ENCODE measurements at regions not wholly inside any gene's neighbourhood (a gene's known extent, or its start where the extent isn't known, plus 50 kb on each side); places are given as distances from the start of the nearest gene placed in this dataset.

GRCh38 chr1:57632401-57632800 is 208.5 kb upstream of the DAB1 start:
- TF ChIP-seq CTCF (IDR thresholded peaks at IDR 0.05; ENCODE audit: insufficient read depth, low read depth, low read length, missing control alignments): no peak
- no peak overlapping the region for H3K4me3 ChIP-seq (ENCODE audit: low read depth, low read length)
- no peak for DNase-seq (ENCODE audit: low read depth)

GRCh38 chr1:57627612-57628011 is 203.8 kb upstream of the DAB1 start:
- no peak overlapping the region for H3K4me3 ChIP-seq (ENCODE audit: low read depth, low read length)
- no peak for TF ChIP-seq CTCF (IDR thresholded peaks at IDR 0.05; ENCODE audit: insufficient read depth, low read depth, low read length, missing control alignments)
- no peak for DNase-seq (ENCODE audit: low read depth)

GRCh38 chr1:57623791-57624538 is 200.1 kb upstream of the DAB1 start:
- no peak overlapping the region for H3K4me3 ChIP-seq (ENCODE audit: low read depth, low read length)
- no peak for TF ChIP-seq CTCF (IDR thresholded peaks at IDR 0.05; ENCODE audit: insufficient read depth, low read depth, low read length, missing control alignments)
- no peak for DNase-seq (ENCODE audit: low read depth)

DNA sequence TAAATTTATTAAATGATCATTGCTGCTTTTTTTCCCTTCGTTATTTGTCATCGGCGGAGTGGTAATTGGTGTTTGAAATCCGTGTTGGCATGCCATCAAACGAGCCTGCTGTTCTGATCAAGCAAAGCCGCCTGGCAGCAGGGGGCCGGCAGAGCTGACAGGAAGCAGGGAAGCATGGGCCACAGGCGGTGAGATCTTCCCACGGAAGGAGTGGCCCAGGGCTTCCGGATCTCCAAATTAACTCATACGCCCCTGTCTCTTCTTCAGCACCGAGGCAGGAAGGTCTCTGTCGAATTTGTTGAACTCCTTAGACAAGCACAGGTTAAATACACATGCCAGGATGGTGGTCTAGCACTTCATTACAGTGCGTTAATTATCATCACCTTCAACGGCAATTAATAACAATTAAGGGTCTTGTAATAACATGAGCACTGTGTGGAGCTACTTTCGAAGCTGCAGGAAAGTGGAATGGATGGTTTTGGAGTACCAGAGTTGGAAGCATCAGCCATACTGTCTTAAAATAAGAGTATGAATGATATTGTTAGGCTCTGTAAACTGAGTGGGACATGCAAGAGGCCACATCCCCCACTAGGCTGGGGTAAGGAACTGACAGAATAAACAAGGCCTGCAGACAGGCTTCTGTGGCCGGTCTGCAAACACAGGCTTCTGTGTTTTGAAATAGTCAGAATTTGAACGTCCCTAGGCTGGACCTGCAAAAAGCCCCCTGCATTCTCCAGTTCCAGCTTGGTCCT is 199.4 kb upstream of the DAB1 start:
- no peak overlapping the region for H3K4me3 ChIP-seq (ENCODE audit: low read depth, low read length)
- no peak for DNase-seq (ENCODE audit: low read depth)
- no peak for TF ChIP-seq CTCF (IDR thresholded peaks at IDR 0.05; ENCODE audit: insufficient read depth, low read depth, low read length, missing control alignments)

DNA sequence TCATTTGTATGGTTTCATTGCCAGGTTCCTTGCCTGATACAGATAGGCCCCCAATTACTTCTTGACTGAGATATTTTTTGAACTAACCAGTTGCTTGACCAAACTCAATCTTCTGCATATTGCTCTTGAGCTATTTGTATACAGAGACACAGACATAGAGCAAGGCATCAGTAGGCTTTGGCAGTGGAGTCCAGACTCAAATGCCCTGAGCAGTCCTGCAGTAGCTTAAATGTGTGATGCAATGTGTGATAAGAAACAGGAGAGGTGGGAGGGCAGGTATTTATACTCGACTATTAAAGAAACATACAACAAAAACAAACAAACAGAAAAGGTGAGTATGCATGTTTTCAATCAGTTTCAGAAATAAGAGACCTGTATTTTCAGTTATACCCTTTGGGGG is 197.9 kb upstream of the DAB1 start:
- no peak for DNase-seq (ENCODE audit: low read depth)
- no peak overlapping the region for H3K4me3 ChIP-seq (ENCODE audit: low read depth, low read length)
- TF ChIP-seq CTCF (IDR thresholded peaks at IDR 0.05; ENCODE audit: insufficient read depth, low read depth, low read length, missing control alignments): no peak

GRCh38 chr1:57620605-57621004 is 196.7 kb upstream of the DAB1 start:
- no peak overlapping the region for H3K4me3 ChIP-seq (ENCODE audit: low read depth, low read length)
- no peak for DNase-seq (ENCODE audit: low read depth)
- TF ChIP-seq CTCF (IDR thresholded peaks at IDR 0.05; ENCODE audit: insufficient read depth, low read depth, low read length, missing control alignments): no peak
